ENCODE measurements at regions not wholly inside any gene's neighbourhood (a gene's known extent, or its start where the extent isn't known, plus 50 kb on each side); places are given as distances from the start of the nearest gene placed in this dataset.
A peak's percentile ranks its signal among the peaks of the same experiment; 100 is the strongest.

GRCh38 chr12:105761075-105761474 lies 377.7 kb downstream of the NUAK1 start:
- no peak for DNase-seq

GRCh38 chr12:105764216-105764835 lies 374.4 kb downstream of the NUAK1 start:
- no peak for DNase-seq

- DNase-seq: no peak
Measured at GRCh38 chr12:105765053-105766014, 373.4 kb downstream of the NUAK1 start.

- no peak for DNase-seq
Measured at GRCh38 chr12:105766029-105766428, 372.7 kb downstream of the NUAK1 start.

GRCh38 chr12:105769486-105769885 lies 369.3 kb downstream of the NUAK1 start:
- no peak for DNase-seq

- peak in 1 of 3 experiments; percentile 87 for DNase-seq
Measured at GRCh38 chr12:105773471-105773870, 365.3 kb downstream of the NUAK1 start.

- no peak for DNase-seq
Measured at GRCh38 chr12:105774037-105774436, 364.7 kb downstream of the NUAK1 start.

- peak in 1 of 3 experiments; percentile 89 for DNase-seq
Measured at GRCh38 chr12:105775343-105775742, 363.4 kb downstream of the NUAK1 start.

GRCh38 chr12:105783983-105784947 lies 354.5 kb downstream of the NUAK1 start:
- DNase-seq: no peak

- DNase-seq: no peak
Measured at GRCh38 chr12:105793421-105793820, 345.3 kb downstream of the NUAK1 start.

- no peak for DNase-seq
Measured at GRCh38 chr12:105798256-105798845, 340.4 kb downstream of the NUAK1 start.

GRCh38 chr12:105799103-105799502 lies 339.7 kb downstream of the NUAK1 start:
- no peak for DNase-seq

- DNase-seq: no peak
Measured at GRCh38 chr12:105801351-105801750, 337.4 kb downstream of the NUAK1 start.

GRCh38 chr12:105803292-105803691 lies 335.5 kb downstream of the NUAK1 start:
- DNase-seq: no peak

- peak in 1 of 3 experiments; percentile 18 for DNase-seq
Measured at GRCh38 chr12:105804591-105805265, 334.0 kb downstream of the NUAK1 start.

GRCh38 chr12:105805730-105806399 lies 332.9 kb downstream of the NUAK1 start:
- no peak for DNase-seq

- DNase-seq: no peak
Measured at GRCh38 chr12:105806400-105806770, 332.4 kb downstream of the NUAK1 start.

GRCh38 chr12:105812366-105812765 lies 326.4 kb downstream of the NUAK1 start:
- no peak for DNase-seq

- no peak for DNase-seq
Measured at GRCh38 chr12:105813201-105813600, 325.6 kb downstream of the NUAK1 start.

- peak; percentile 89 to 99 (median 99) for DNase-seq
Measured at GRCh38 chr12:105814283-105814682, 324.5 kb downstream of the NUAK1 start.

- DNase-seq: no peak
Measured at GRCh38 chr12:105819549-105819948, 319.2 kb downstream of the NUAK1 start.
